Glutamatergic neuron (in vitro differentiated cells): ENCODE measurements at regions not wholly inside any gene's neighbourhood (a gene's known extent, or its start where the extent isn't known, plus 50 kb on each side); places are given as distances from the start of the nearest gene placed in this dataset.
"Not testable (repeated sequence)": the region's sequence is repeated elsewhere in the genome, so short reads cannot be mapped to it uniquely, and the experiment has no call there.

Experiments used
- DNase-seq: peaks from one replicate; pipeline ENCODE4 v3.0.0; 2022
- H3K27ac Mint-ChIP-seq: one replicate; pipeline ENCODE4 v1.8.0; 2020; ENCODE audit warnings: mild to moderate bottlenecking, mixed read lengths, inconsistent platforms; ENCODE audit not compliant: unreplicated experiment
- H3K27me3 Mint-ChIP-seq: one replicate; pipeline ENCODE4 v1.8.0; 2020; ENCODE audit warnings: mild to moderate bottlenecking, moderate library complexity, mixed read lengths, inconsistent platforms; ENCODE audit not compliant: unreplicated experiment
- H3K36me3 Mint-ChIP-seq: one replicate; pipeline ENCODE4 v1.8.0; 2020; ENCODE audit warnings: mild to moderate bottlenecking, mixed read lengths, inconsistent platforms; ENCODE audit not compliant: unreplicated experiment
- H3K4me1 Mint-ChIP-seq: one replicate; pipeline ENCODE4 v1.8.0; 2020; ENCODE audit warnings: mild to moderate bottlenecking, low read depth, mixed read lengths, inconsistent platforms; ENCODE audit not compliant: unreplicated experiment
- H3K4me3 Mint-ChIP-seq: one replicate; pipeline ENCODE4 v1.8.0; 2020; ENCODE audit warnings: mild to moderate bottlenecking, mixed read lengths, inconsistent platforms; ENCODE audit not compliant: unreplicated experiment
- H3K9me3 Mint-ChIP-seq: one replicate; pipeline ENCODE4 v1.8.0; 2020; ENCODE audit warnings: mild to moderate bottlenecking, moderate library complexity, mixed read lengths, inconsistent platforms; ENCODE audit not compliant: unreplicated experiment
- CTCF ChIP-seq: fragments of 200-600 bp; sonication (generic); IDR thresholded peaks from one replicate; pipeline ENCODE4 v1.5.0; 2021; ENCODE audit not compliant: partially characterized antibody, unreplicated experiment

GRCh38 chr3:5581743-5582142 lies 394.2 kb downstream of the EDEM1 start:
- Mint-ChIP-seq H3K4me1 (no peaks in the 10 kb centered on the region), H3K4me3 (no peak overlapping the region), H3K27ac (no peak overlapping the region), H3K9me3 (no peaks in the 10 kb centered on the region), H3K27me3 (no peaks in the 10 kb centered on the region), H3K36me3 (no peaks in the 10 kb centered on the region)
- DNase-seq, result no peak
- TF ChIP-seq CTCF, result no peak

- Mint-ChIP-seq H3K4me3 (no peak overlapping the region), H3K27ac (no peak overlapping the region), H3K4me1 (no peaks in the 10 kb centered on the region), H3K27me3 (no peaks in the 10 kb centered on the region), H3K36me3 (no peaks in the 10 kb centered on the region), H3K9me3 (no peaks in the 10 kb centered on the region)
- no peak for DNase-seq
- TF ChIP-seq CTCF, result no peak
Observed at GRCh38 chr3:5583920-5584319, 396.4 kb downstream of the EDEM1 start.

- Mint-ChIP-seq H3K4me3 (no peak overlapping the region), H3K27me3 (no peaks in the 10 kb centered on the region), H3K9me3 (no peaks in the 10 kb centered on the region), H3K27ac (no peak overlapping the region), H3K4me1 (no peaks in the 10 kb centered on the region), H3K36me3 (no peaks in the 10 kb centered on the region)
- DNase-seq, result no peak
- no peak for TF ChIP-seq CTCF
Observed at GRCh38 chr3:5585085-5585484, 397.6 kb downstream of the EDEM1 start.

GRCh38 chr3:5606884-5607472 lies 419.5 kb downstream of the EDEM1 start:
- DNase-seq, result no peak
- Mint-ChIP-seq H3K4me3 (no peak overlapping the region), H3K9me3 (no peaks in the 10 kb centered on the region), H3K36me3 (no peaks in the 10 kb centered on the region), H3K4me1 (no peaks in the 10 kb centered on the region), H3K27ac (no peak overlapping the region), H3K27me3 (no peaks in the 10 kb centered on the region)
- no peak for TF ChIP-seq CTCF

DNA sequence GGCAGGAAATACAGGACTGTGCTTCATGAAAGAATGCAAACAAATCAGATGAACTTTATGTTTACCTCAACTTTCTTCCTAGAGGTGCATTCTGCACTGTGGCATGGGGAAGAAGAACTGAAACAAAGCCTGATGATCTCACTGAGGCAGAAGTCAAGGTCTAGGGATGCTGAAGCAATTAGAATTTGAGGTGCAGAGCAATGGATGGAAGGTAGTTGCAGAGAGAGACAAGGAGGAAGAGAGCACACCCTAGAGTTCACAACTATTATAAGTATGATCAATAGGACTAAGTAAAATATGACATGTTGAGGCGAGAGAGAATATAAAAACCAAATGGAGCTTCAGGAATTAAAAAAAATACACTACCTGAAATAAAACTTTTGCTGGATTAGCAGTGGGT lies 420.1 kb downstream of the EDEM1 start:
- no peak for TF ChIP-seq CTCF
- H3K36me3 Mint-ChIP-seq, result no peaks in the 10 kb centered on the region
- H3K4me3 Mint-ChIP-seq, result no peak overlapping the region
- H3K27me3 Mint-ChIP-seq, result no peaks in the 10 kb centered on the region
- no peak for DNase-seq
- H3K4me1 Mint-ChIP-seq, result no peaks in the 10 kb centered on the region
- H3K27ac Mint-ChIP-seq, result no peak overlapping the region
- no peaks in the 10 kb centered on the region for H3K9me3 Mint-ChIP-seq

DNA sequence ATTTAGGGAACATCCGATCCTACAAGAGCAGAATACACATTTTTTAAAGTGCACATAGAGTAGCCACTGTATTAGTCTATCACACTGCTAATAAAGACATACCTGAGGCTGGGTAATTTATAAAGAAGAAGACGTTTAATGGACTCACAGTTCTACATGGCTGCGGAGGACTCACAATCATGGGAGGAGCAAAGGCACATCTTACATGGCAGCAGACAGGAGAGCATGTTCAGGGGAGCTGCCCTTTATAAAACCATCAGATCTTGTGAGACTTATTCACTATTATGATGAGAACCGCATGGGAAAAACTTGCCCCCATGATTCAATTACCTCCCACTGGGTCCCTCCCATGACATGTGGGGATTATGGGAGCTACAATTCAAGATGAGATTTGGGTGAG lies 421.5 kb downstream of the EDEM1 start:
- DNase-seq, H3K9me3 Mint-ChIP-seq, H3K27me3 Mint-ChIP-seq, H3K27ac Mint-ChIP-seq, H3K4me3 Mint-ChIP-seq, H3K4me1 Mint-ChIP-seq, H3K36me3 Mint-ChIP-seq: not testable (repeated sequence)
